HG03097 (cell line): ENCODE measurements at regions not wholly inside any gene's neighbourhood (a gene's known extent, or its start where the extent isn't known, plus 50 kb on each side); places are given as distances from the start of the nearest gene placed in this dataset.
"Not testable (repeated sequence)": the region's sequence is repeated elsewhere in the genome, so short reads cannot be mapped to it uniquely, and the experiment has no call there.

ENCODE experiments used
- ATAC-seq: cut with Tn5 transposase; IDR thresholded peaks from one replicate; pipeline ENCODE4 v1.9.1; 2021; ENCODE audit not compliant: unreplicated experiment, low FRiP score

- ATAC-seq = no peak
These were observed 225.3 kb upstream of the IRF2BP2 start for GRCh38 chr1:234835239-234835638.

- ATAC-seq = no peak
These were observed 223.7 kb upstream of the IRF2BP2 start for GRCh38 chr1:234833646-234834045.

- ATAC-seq = no peak
These were observed 223.1 kb upstream of the IRF2BP2 start for GRCh38 chr1:234833118-234833517.

GRCh38 chr1:234827656-234828055 lies 217.7 kb upstream of the IRF2BP2 start:
- no peak for ATAC-seq

- no peak for ATAC-seq
These were observed 217.2 kb upstream of the IRF2BP2 start for GRCh38 chr1:234827181-234827580.

- no peak for ATAC-seq
These were observed 216.4 kb upstream of the IRF2BP2 start for GRCh38 chr1:234826352-234826751.

- ATAC-seq = no peak
These were observed 215.7 kb upstream of the IRF2BP2 start for GRCh38 chr1:234825498-234826165.

GRCh38 chr1:234824836-234825235 lies 214.9 kb upstream of the IRF2BP2 start:
- ATAC-seq = not testable (repeated sequence)

GRCh38 chr1:234823191-234824176 lies 213.5 kb upstream of the IRF2BP2 start:
- ATAC-seq = no peak

GRCh38 chr1:234821840-234822239 lies 211.9 kb upstream of the IRF2BP2 start:
- no peak for ATAC-seq

GRCh38 chr1:234820597-234820996 lies 210.6 kb upstream of the IRF2BP2 start:
- ATAC-seq = no peak

GRCh38 chr1:234819845-234820244 lies 209.9 kb upstream of the IRF2BP2 start:
- not testable (repeated sequence) for ATAC-seq

- ATAC-seq = not testable (repeated sequence)
These were observed 208.0 kb upstream of the IRF2BP2 start for GRCh38 chr1:234818040-234818387.

- not testable (repeated sequence) for ATAC-seq
These were observed 207.5 kb upstream of the IRF2BP2 start for GRCh38 chr1:234817313-234818039.

GRCh38 chr1:234816864-234817263 lies 206.9 kb upstream of the IRF2BP2 start:
- not testable (repeated sequence) for ATAC-seq

GRCh38 chr1:234816186-234816851 lies 206.3 kb upstream of the IRF2BP2 start:
- ATAC-seq = not testable (repeated sequence)

- not testable (repeated sequence) for ATAC-seq
These were observed 205.4 kb upstream of the IRF2BP2 start for GRCh38 chr1:234815295-234815815.

GRCh38 chr1:234814235-234814634 lies 204.3 kb upstream of the IRF2BP2 start:
- ATAC-seq = not testable (repeated sequence)

GRCh38 chr1:234811824-234812223 lies 201.8 kb upstream of the IRF2BP2 start:
- ATAC-seq = not testable (repeated sequence)

- not testable (repeated sequence) for ATAC-seq
These were observed 200.7 kb upstream of the IRF2BP2 start for GRCh38 chr1:234810726-234811125.
